Thyroid gland (tissue), 4 donors: ENCODE measurements at regions not wholly inside any gene's neighbourhood (a gene's known extent, or its start where the extent isn't known, plus 50 kb on each side); places are given as distances from the start of the nearest gene placed in this dataset.

Experiments used
- DNase-seq, 2 donors: peaks; one replicate each; pipeline ENCODE4 v3.0.0-alpha.2; 2019
- H3K27ac ChIP-seq, 3 donors: fragments of 200-600 bp; sonication (generic); 1 replicate in 2 of 3; 2 replicates in 1 of 3; pipeline ENCODE4 v1.5.1; 2016 to 2019; ENCODE audit warnings: mild to moderate bottlenecking in 1 of 3, moderate library complexity in 1 of 3
- H3K27me3 ChIP-seq: fragments of 200-600 bp; sonication (generic); one replicate; pipeline ENCODE4 v1.5.1; 2019
- H3K36me3 ChIP-seq, 2 donors: fragments of 200-600 bp; sonication (generic); one replicate each; pipeline ENCODE4 v1.5.1; 2016 to 2019
- H3K4me1 ChIP-seq, 2 donors: fragments of 200-600 bp; sonication (generic); one replicate each; pipeline ENCODE4 v1.5.1; 2017 to 2019
- H3K4me3 ChIP-seq, 3 donors: fragments of 200-600 bp; sonication (generic); replicated peaks in 1 of 3; 1 replicate in 2 of 3; 2 replicates in 1 of 3; pipeline ENCODE4 v1.5.1; 2016; ENCODE audit warnings: mild to moderate bottlenecking in 1 of 3
- H3K9me3 ChIP-seq: fragments of 200-600 bp; sonication (generic); one replicate; pipeline ENCODE4 v1.5.1; 2017
- CTCF ChIP-seq, 6 experiments: fragments of 200-600 bp in 3 of 6; fragments of 450-650 bp in 3 of 6; sonication (generic) in 3 of 6; IDR thresholded peaks; one replicate each; pipeline ENCODE4 v1.5.1; 2016 to 2019; ENCODE audit warnings: antibody characterized with exemption in 6 of 6, mild to moderate bottlenecking in 2 of 6, inconsistent platforms in 1 of 6, moderate library complexity in 1 of 6
- POLR2A ChIP-seq, 2 donors: fragments of 450-650 bp; IDR thresholded peaks; one replicate each; pipeline ENCODE4 v1.6.1; 2017; ENCODE audit warnings: antibody characterized with exemption in 2 of 2, mild to moderate bottlenecking in 2 of 2, moderate library complexity in 1 of 2
- WGBS, 2 donors: methylation state at CpG; one replicate each; pipeline ENCODE4 v1.1.5; 2017; 5-methylcytosine and 5-hydroxymethylcytosine counted together
- intact Hi-C: fragments of 100-400 bp; cut with DNase I; formaldehyde crosslinking; loops from one replicate; pipeline ENCODE4 v1.15.1; 2023

- TF ChIP-seq POLR2A (IDR thresholded peaks at IDR 0.05) (no peak), CTCF (IDR thresholded peaks at IDR 0.05) (no peak)
- DNase-seq: no peak
- Histone ChIP-seq H3K27ac (no peak overlapping the region), H3K36me3 (no peaks in the 10 kb centered on the region), H3K4me1 (no peaks in the 10 kb centered on the region), H3K9me3 (no peaks in the 10 kb centered on the region), H3K4me3 (no peak overlapping the region), H3K27me3 (no peaks in the 10 kb centered on the region)
- intact Hi-C loops: no loop called here
- 75 to 77% methylated on average over 6 of the region's 6 CpGs for WGBS, 2 donors
Observed at GRCh38 chr2:104481341-104481740, 372.6 kb upstream of the POU3F3 start.

GRCh38 chr2:104487366-104487765, 366.5 kb upstream of the POU3F3 start:
- Histone ChIP-seq H3K27ac (no peak overlapping the region), H3K27me3 (no peaks in the 10 kb centered on the region), H3K4me1 (no peaks in the 10 kb centered on the region), H3K9me3 (no peaks in the 10 kb centered on the region), H3K4me3 (no peak overlapping the region), H3K36me3 (no peaks in the 10 kb centered on the region)
- WGBS, 2 donors: 82 to 84% methylated on average over 4 of the region's 4 CpGs
- intact Hi-C loops: no loop called here
- TF ChIP-seq CTCF (IDR thresholded peaks at IDR 0.05): no peak
- no peak for TF ChIP-seq POLR2A (IDR thresholded peaks at IDR 0.05)
- DNase-seq: no peak

GRCh38 chr2:104493698-104494097, 360.2 kb upstream of the POU3F3 start:
- 2 to 97% methylated on average over 1 of the region's 1 CpG for WGBS, 2 donors
- Histone ChIP-seq H3K36me3 (no peaks in the 10 kb centered on the region), H3K27me3 (no peaks in the 10 kb centered on the region), H3K9me3 (no peaks in the 10 kb centered on the region), H3K4me3 (no peak overlapping the region), H3K27ac (no peak overlapping the region), H3K4me1 (no peaks in the 10 kb centered on the region)
- intact Hi-C loops: no loop called here
- TF ChIP-seq POLR2A (IDR thresholded peaks at IDR 0.05): no peak
- no peak for TF ChIP-seq CTCF (IDR thresholded peaks at IDR 0.05)
- DNase-seq: no peak

GRCh38 chr2:104501342-104501741, 352.6 kb upstream of the POU3F3 start:
- intact Hi-C loops: no loop called here
- Histone ChIP-seq H3K9me3 (no peaks in the 10 kb centered on the region), H3K27me3 (no peaks in the 10 kb centered on the region), H3K4me3 (no peak overlapping the region), H3K4me1 (no peaks in the 10 kb centered on the region), H3K36me3 (no peaks in the 10 kb centered on the region), H3K27ac (no peak overlapping the region)
- 84 to 87% methylated on average over 6 of the region's 6 CpGs for WGBS, 2 donors
- TF ChIP-seq CTCF (IDR thresholded peaks at IDR 0.05) (no peak), POLR2A (IDR thresholded peaks at IDR 0.05) (no peak)
- DNase-seq: no peak

- Histone ChIP-seq H3K4me1 (no peaks in the 10 kb centered on the region), H3K27me3 (no peaks in the 10 kb centered on the region), H3K4me3 (no peak overlapping the region), H3K27ac (no peak overlapping the region), H3K9me3 (no peaks in the 10 kb centered on the region), H3K36me3 (no peaks in the 10 kb centered on the region)
- DNase-seq: no peak
- TF ChIP-seq POLR2A (IDR thresholded peaks at IDR 0.05) (no peak), CTCF (IDR thresholded peaks at IDR 0.05) (no peak)
- 93% methylated on average over 14 of the region's 14 CpGs for WGBS, 2 donors
- intact Hi-C loops: no loop called here
Observed at GRCh38 chr2:104501929-104502328, 352.0 kb upstream of the POU3F3 start.
